ENCODE measurements at regions not wholly inside any gene's neighbourhood (a gene's known extent, or its start where the extent isn't known, plus 50 kb on each side); places are given as distances from the start of the nearest gene placed in this dataset.

DNA sequence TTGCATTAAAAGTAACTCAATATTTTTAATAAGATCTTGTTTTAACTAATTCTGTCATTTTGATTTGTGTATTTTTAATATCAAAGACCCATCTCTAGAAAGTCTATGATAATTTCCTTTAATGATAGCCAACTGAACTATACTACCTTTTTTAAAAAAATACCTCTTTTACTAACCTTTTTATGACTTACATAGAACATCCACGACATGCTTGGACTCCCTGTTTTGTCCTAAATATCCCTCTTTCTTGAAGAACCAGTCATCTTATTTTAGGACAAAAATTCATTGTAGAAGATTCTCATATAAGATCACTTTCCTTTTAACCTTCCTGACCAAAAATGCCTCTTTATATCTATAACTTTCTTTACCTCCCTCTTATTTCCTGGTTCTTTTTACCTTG, 76.8 kb upstream of the GC start:
- TF ChIP-seq EZH2 (IDR thresholded peaks at IDR 0.05; ENCODE audit: insufficient read depth, poor library complexity, severe bottlenecking), result no peak
- TF ChIP-seq EZH2phosphoT487 (IDR thresholded peaks at IDR 0.05; ENCODE audit: insufficient read depth, low read depth), result no peak
